ENCODE measurements at regions not wholly inside any gene's neighbourhood (a gene's known extent, or its start where the extent isn't known, plus 50 kb on each side); places are given as distances from the start of the nearest gene placed in this dataset.

DNA sequence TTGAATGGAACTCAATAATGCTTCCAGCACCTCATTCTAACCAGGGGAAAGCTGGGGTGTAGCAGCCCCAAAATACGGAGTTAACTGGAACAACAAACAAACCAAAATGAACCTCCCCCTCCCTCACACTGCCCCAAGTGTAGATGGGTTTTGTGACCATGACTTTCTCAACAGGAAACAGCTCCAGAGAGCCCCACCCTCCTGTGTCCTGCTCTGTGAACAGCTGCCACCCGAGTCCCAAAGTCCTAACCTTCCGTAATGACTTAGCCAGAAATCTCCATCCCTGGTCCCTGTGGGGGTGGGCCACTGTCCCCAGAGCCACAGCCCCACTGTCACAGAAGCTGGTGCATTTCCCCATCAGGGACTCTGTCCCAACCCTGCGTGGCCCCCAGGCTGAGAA, 155.4 kb downstream of the CRYBB2 start:
- intact Hi-C loops (cut with DNase I): no loop called here

DNA sequence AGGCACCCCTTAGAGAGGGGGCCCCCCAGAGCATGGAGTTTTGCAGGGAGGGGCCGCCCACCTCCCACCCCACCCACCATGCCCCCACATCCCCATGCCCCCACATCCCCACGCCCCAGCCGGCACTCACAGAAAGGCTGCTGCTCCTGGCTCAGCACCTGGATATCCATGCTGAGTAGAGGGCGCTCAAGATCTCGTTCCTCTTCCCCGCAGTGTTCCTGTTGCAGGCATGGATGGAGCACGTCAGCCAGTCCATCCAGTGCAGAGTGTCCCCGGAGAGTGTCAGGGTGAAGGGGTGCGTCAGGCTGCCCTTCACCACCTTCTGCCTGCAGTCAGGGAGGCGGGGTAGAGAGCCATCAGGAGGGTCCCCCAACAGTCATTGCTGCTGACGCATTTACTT, 156.2 kb downstream of the CRYBB2 start:
- Histone ChIP-seq H3K4me3 (no peak overlapping the region), H3K4me1 (no peaks in the 10 kb centered on the region), H3K36me3 (peaks cover 0 to 18% of the 10 kb centered on the region in 2 donors), H3K27me3 (no peaks in the 10 kb centered on the region), H3K27ac (no peak overlapping the region), H3K9me3 (no peaks in the 10 kb centered on the region)
- no peak for TF ChIP-seq POLR2AphosphoS5 (IDR thresholded peaks at IDR 0.05; ENCODE audit: insufficient read depth in 1 of 2, low read depth in 1 of 2)
- TF ChIP-seq, protein P1, sequence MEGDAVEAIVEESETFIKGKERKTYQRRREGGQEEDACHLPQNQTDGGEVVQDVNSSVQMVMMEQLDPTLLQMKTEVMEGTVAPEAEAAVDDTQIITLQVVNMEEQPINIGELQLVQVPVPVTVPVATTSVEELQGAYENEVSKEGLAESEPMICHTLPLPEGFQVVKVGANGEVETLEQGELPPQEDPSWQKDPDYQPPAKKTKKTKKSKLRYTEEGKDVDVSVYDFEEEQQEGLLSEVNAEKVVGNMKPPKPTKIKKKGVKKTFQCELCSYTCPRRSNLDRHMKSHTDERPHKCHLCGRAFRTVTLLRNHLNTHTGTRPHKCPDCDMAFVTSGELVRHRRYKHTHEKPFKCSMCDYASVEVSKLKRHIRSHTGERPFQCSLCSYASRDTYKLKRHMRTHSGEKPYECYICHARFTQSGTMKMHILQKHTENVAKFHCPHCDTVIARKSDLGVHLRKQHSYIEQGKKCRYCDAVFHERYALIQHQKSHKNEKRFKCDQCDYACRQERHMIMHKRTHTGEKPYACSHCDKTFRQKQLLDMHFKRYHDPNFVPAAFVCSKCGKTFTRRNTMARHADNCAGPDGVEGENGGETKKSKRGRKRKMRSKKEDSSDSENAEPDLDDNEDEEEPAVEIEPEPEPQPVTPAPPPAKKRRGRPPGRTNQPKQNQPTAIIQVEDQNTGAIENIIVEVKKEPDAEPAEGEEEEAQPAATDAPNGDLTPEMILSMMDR (IDR thresholded peaks at IDR 0.05): no peak
- intact Hi-C loops (cut with DNase I): no loop called here
- no peak for DNase-seq (ENCODE audit: extremely low spot score in 2 of 2)

More for the DNA sequence above, 155.4 kb downstream of the CRYBB2 start:
- Histone ChIP-seq H3K36me3 (peaks cover 0 to 11% of the 10 kb centered on the region in 2 donors), H3K4me1 (no peaks in the 10 kb centered on the region), H3K4me3 (no peak overlapping the region), H3K9me3 (no peaks in the 10 kb centered on the region), H3K27ac (no peak overlapping the region), H3K27me3 (no peaks in the 10 kb centered on the region)
- no peak for TF ChIP-seq POLR2AphosphoS5 (IDR thresholded peaks at IDR 0.05; ENCODE audit: insufficient read depth in 1 of 2, low read depth in 1 of 2)
- no peak for TF ChIP-seq POLR2A (IDR thresholded peaks at IDR 0.05)
- TF ChIP-seq, protein P1 (IDR thresholded peaks at IDR 0.05): no peak
- DNase-seq (ENCODE audit: extremely low spot score in 2 of 2): no peak

DNA sequence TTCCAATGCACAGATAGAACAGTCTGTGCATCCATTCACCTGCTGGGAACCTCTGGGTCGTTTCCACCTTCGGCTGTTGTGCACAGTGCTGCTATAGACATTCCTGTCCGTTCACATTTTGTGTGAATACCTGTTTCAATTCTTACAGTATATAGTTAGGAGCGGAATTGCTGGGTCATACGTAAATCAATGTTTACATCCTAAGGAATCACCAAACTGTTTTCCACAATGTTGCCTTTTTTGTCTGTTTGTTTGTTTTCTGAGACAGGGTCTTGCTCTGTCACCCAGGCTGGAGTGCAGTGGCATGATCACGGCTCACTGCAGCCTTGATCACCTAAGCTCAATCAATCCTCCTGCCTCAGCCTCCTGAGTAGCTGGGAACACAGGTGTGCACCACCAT, 158.3 kb downstream of the CRYBB2 start:
- intact Hi-C loops (cut with DNase I): no loop called here
- no peak for DNase-seq (ENCODE audit: extremely low spot score in 2 of 2)
- no peaks in the 10 kb centered on the region for H3K4me1 ChIP-seq
- H3K9me3 ChIP-seq: no peaks in the 10 kb centered on the region
- no peak overlapping the region for H3K4me3 ChIP-seq
- peaks cover 0 to 15% of the 10 kb centered on the region in 2 donors for H3K36me3 ChIP-seq
- no peak overlapping the region for H3K27ac ChIP-seq
- TF ChIP-seq, protein P1 (IDR thresholded peaks at IDR 0.05): no peak
- no peak for TF ChIP-seq POLR2A (IDR thresholded peaks at IDR 0.05)
- TF ChIP-seq POLR2AphosphoS5 (IDR thresholded peaks at IDR 0.05; ENCODE audit: insufficient read depth in 1 of 2, low read depth in 1 of 2): no peak
- H3K27me3 ChIP-seq: no peaks in the 10 kb centered on the region

DNA sequence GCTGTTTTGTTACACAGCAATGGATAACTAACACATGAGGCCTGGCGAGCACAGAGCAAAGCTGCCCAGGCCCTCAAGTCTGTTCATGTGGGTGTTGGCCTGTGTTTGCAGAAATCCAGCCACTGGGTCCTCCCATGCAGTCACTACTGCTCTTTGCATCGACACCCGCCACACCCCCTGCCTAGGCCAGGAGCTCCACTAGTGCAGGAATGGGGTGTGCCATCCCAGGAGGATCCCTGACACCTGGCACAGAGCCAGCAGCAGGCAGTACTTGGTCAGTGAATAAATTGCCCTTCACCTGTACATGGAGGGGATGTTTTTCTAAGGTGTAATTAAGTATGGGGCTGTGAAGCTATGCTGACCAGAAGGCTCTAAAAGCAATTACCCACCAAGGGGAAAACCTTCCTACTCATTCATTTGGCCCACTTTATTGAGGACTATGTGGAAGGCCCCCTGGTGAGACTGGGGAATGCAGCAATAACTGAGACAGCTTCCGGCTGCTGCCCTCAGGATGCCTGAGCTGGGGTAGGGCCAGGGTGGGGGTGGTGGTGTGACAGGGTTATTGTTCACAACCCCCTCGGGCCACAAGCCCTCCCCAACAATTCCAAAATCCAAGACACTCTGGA, 160.8 kb downstream of the CRYBB2 start:
- Histone ChIP-seq H3K4me3 (no peak overlapping the region), H3K36me3 (peaks cover 0 to 15% of the 10 kb centered on the region in 2 donors), H3K27ac (no peak overlapping the region), H3K9me3 (no peaks in the 10 kb centered on the region), H3K4me1 (no peaks in the 10 kb centered on the region), H3K27me3 (no peaks in the 10 kb centered on the region)
- no peak for DNase-seq (ENCODE audit: extremely low spot score in 2 of 2)
- no peak for TF ChIP-seq POLR2AphosphoS5 (IDR thresholded peaks at IDR 0.05; ENCODE audit: insufficient read depth in 1 of 2, low read depth in 1 of 2)
- TF ChIP-seq, protein P1 (IDR thresholded peaks at IDR 0.05): no peak
- TF ChIP-seq POLR2A (IDR thresholded peaks at IDR 0.05): no peak
- intact Hi-C loops (cut with DNase I): no loop called here

DNA sequence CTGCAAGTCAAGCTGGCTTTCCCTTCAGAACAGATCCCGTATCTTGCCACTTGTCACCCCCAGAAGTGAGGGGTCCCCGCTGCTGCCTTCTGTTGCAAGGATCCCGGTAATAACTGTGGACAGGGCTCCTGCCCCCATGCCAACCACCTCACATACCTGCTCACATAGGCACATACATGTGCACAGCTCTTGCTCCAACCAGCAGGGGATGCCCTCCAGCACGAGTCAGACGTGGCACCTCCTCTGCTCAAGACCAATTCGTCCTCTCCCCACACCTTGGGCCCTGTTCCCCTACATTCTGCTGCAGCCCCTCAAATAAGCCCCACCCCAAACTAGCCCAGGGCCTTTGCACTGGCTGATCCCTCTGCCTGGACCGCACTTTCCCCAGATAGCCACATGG, 163.3 kb downstream of the CRYBB2 start:
- TF ChIP-seq, protein P1 (IDR thresholded peaks at IDR 0.05): no peak
- no peak for TF ChIP-seq POLR2A (IDR thresholded peaks at IDR 0.05)
- TF ChIP-seq POLR2AphosphoS5 (IDR thresholded peaks at IDR 0.05; ENCODE audit: insufficient read depth in 1 of 2, low read depth in 1 of 2): no peak
- Histone ChIP-seq H3K4me3 (no peak overlapping the region), H3K27ac (no peak overlapping the region), H3K9me3 (no peaks in the 10 kb centered on the region), H3K27me3 (no peaks in the 10 kb centered on the region), H3K4me1 (no peaks in the 10 kb centered on the region), H3K36me3 (peaks cover 0 to 8% of the 10 kb centered on the region in 2 donors)
- intact Hi-C loops (cut with DNase I): no loop called here
- no peak for DNase-seq (ENCODE audit: extremely low spot score in 2 of 2)

Measured in vagina (tissue), 2 donors.